Prostate gland (tissue), 2 donors: ENCODE measurements at regions not wholly inside any gene's neighbourhood (a gene's known extent, or its start where the extent isn't known, plus 50 kb on each side); places are given as distances from the start of the nearest gene placed in this dataset.

ENCODE experiments used
- DNase-seq: peaks from one replicate; pipeline ENCODE4 v3.0.0-alpha.2; 2019; ENCODE audit warnings: low spot score
- H3K27ac ChIP-seq, 2 donors: fragments of 200-600 bp; sonication (generic); 2 replicates each; pipeline ENCODE4 v1.5.1; 2017 to 2019
- H3K27me3 ChIP-seq: fragments of 200-600 bp; sonication (generic); replicated peaks from 2 replicates; pipeline ENCODE4 v1.5.1; 2019; ENCODE audit not compliant: insufficient read depth
- H3K36me3 ChIP-seq, 2 donors: fragments of 200-600 bp; sonication (generic); 1 replicate in 1 of 2; 2 replicates in 1 of 2; pipeline versions ENCODE4 v1.5.1 to v1.8.1; 2017 to 2019
- H3K4me1 ChIP-seq: fragments of 200-600 bp; sonication (generic); replicated peaks from 2 replicates; pipeline ENCODE4 v1.5.1; 2019
- H3K4me3 ChIP-seq, 2 donors: fragments of 200-600 bp; sonication (generic); 2 replicates each; pipeline ENCODE4 v1.5.1; 2017 to 2019
- H3K9me3 ChIP-seq: fragments of 200-600 bp; sonication (generic); 2 replicates; pipeline ENCODE4 v1.5.1; 2017
- CTCF ChIP-seq, 4 experiments: fragments of 200-600 bp in 2 of 4; fragments of 450-650 bp in 2 of 4; sonication (generic) in 2 of 4; IDR thresholded peaks; 1 replicate in 3 of 4; 2 replicates in 1 of 4; pipeline ENCODE4 v1.5.1; 2016 to 2019; ENCODE audit warnings: antibody characterized with exemption in 4 of 4, mild to moderate bottlenecking in 2 of 4, moderate library complexity in 2 of 4
- POLR2A ChIP-seq: fragments of 450-650 bp; IDR thresholded peaks from one replicate; pipeline ENCODE4 v1.6.1; 2016; ENCODE audit warnings: antibody characterized with exemption, mild to moderate bottlenecking
- POLR2AphosphoS5 ChIP-seq: sonication (generic); formaldehyde crosslinking; IDR thresholded peaks from one replicate; pipeline ENCODE4 v1.6.1; 2017; ENCODE audit warnings: antibody characterized with exemption
- WGBS: methylation state at CpG from one replicate; pipeline ENCODE4 v1.1.5; 2018; 5-methylcytosine and 5-hydroxymethylcytosine counted together
- intact Hi-C: fragments of 100-400 bp; cut with DNase I; formaldehyde crosslinking; loops from one replicate; pipeline ENCODE4 v1.14.2; 2022

GRCh38 chr14:26204366-26204727 is 393.5 kb downstream of the NOVA1 start:
- DNase-seq, result no peak
- WGBS, result 67% methylated on average over 5 of the region's 5 CpGs
- intact Hi-C loops, result no loop called here

GRCh38 chr14:26200687-26201086 is 397.1 kb downstream of the NOVA1 start:
- WGBS, result 66% methylated on average over 3 of the region's 3 CpGs
- Histone ChIP-seq H3K9me3 (no peaks in the 10 kb centered on the region), H3K27ac (no peak overlapping the region), H3K36me3 (no peaks in the 10 kb centered on the region), H3K27me3 (no peaks in the 10 kb centered on the region), H3K4me1 (no peaks in the 10 kb centered on the region), H3K4me3 (no peak overlapping the region)
- TF ChIP-seq POLR2AphosphoS5, result no peak
- TF ChIP-seq POLR2A, result no peak
- no peak for TF ChIP-seq CTCF (IDR thresholded peaks at IDR 0.05)
- intact Hi-C loops, result no loop called here
- no peak for DNase-seq

More at GRCh38 chr14:26204366-26204727, 393.5 kb downstream of the NOVA1 start:
- Histone ChIP-seq H3K4me3 (no peak overlapping the region), H3K27ac (peak overlapping the region in 1 of 2 donors; percentile 63), H3K4me1 (no peaks in the 10 kb centered on the region), H3K36me3 (no peaks in the 10 kb centered on the region), H3K27me3 (no peaks in the 10 kb centered on the region), H3K9me3 (no peaks in the 10 kb centered on the region)
- TF ChIP-seq POLR2A (no peak), POLR2AphosphoS5 (no peak), CTCF (IDR thresholded peaks at IDR 0.05) (no peak)

DNA sequence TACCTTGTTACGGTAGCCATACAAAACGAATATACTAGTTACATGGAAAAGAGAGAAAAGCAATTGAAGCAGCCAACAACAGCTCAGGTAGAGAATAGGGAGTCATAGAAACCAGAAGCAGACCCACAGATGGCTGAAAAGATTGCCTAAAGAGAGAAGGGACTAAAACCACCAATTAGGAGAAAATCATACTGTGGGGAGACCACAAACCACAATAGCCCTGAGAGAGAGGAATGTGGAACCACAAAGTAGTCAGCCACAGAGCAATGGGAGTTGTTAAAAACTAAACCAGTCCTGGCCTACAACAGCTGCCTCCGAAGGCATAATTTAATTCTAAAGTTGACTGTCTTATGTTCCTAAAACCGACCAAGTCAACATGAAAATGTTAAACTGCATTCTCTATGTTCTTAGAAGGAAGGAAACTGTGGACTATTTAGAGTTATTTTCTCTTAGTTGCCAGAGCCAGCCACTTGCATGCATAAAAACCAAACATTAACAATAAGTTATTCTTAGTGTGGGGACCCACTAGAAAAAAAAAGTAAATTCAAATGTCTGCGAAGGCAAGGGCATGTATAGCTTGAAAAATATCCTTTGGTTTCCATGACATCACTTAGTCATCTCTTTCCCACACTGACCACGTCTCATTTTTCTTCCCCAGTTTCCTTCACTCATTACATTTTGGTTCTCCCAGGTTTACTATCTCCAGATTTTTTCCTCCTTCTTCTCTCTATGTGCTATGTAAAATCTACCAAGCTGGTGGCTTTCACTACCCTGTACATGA is 398.1 kb downstream of the NOVA1 start:
- TF ChIP-seq CTCF (IDR thresholded peaks at IDR 0.05), result no peak
- no peak for TF ChIP-seq POLR2A
- no peak for TF ChIP-seq POLR2AphosphoS5
- H3K27ac ChIP-seq, result no peak overlapping the region
- no peaks in the 10 kb centered on the region for H3K36me3 ChIP-seq
- intact Hi-C loops, result no loop called here
- H3K9me3 ChIP-seq, result no peaks in the 10 kb centered on the region
- 78% methylated on average over 6 of the region's 6 CpGs for WGBS
- DNase-seq, result no peak
- H3K4me3 ChIP-seq, result no peak overlapping the region
- no peaks in the 10 kb centered on the region for H3K27me3 ChIP-seq
- H3K4me1 ChIP-seq, result no peaks in the 10 kb centered on the region

GRCh38 chr14:26199096-26199495 is 398.7 kb downstream of the NOVA1 start:
- no peaks in the 10 kb centered on the region for H3K36me3 ChIP-seq
- no peaks in the 10 kb centered on the region for H3K9me3 ChIP-seq
- no peak for DNase-seq
- no peak overlapping the region for H3K4me3 ChIP-seq
- H3K27me3 ChIP-seq, result no peaks in the 10 kb centered on the region
- intact Hi-C loops, result no loop called here
- 74% methylated on average over 2 of the region's 2 CpGs for WGBS
- H3K4me1 ChIP-seq, result no peaks in the 10 kb centered on the region
- TF ChIP-seq POLR2A, result no peak
- TF ChIP-seq POLR2AphosphoS5, result no peak
- TF ChIP-seq CTCF (IDR thresholded peaks at IDR 0.05), result no peak
- no peak overlapping the region for H3K27ac ChIP-seq

DNA sequence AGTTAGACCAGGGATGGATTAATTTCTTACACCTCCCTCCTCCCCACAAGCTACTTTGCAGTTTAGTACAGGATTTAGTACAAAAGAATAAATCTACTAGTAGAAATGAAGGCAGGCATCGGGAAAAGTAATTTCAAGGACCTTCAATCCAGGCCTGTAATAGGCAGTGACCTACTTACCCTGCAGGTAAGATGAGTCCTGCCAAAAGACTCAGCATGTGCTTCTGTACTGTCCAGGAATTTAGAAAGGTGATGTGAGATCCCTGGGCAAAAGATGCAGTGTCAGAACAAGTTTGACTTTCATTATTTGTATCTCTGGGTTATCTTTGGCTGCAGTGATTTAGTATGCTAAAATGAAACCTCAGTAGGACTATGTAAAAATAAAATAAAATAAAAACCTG is 403.0 kb downstream of the NOVA1 start:
- 90% methylated on average over 1 of the region's 1 CpG for WGBS
- no peaks in the 10 kb centered on the region for H3K27me3 ChIP-seq
- H3K9me3 ChIP-seq, result no peaks in the 10 kb centered on the region
- no peak overlapping the region for H3K27ac ChIP-seq
- intact Hi-C loops, result no loop called here
- TF ChIP-seq POLR2A, result no peak
- TF ChIP-seq CTCF (IDR thresholded peaks at IDR 0.05), result no peak
- TF ChIP-seq POLR2AphosphoS5, result no peak
- H3K4me1 ChIP-seq, result no peaks in the 10 kb centered on the region
- DNase-seq, result no peak
- H3K4me3 ChIP-seq, result no peak overlapping the region
- no peaks in the 10 kb centered on the region for H3K36me3 ChIP-seq
